ENCODE measurements at regions not wholly inside any gene's neighbourhood (a gene's known extent, or its start where the extent isn't known, plus 50 kb on each side); places are given as distances from the start of the nearest gene placed in this dataset.

DNA sequence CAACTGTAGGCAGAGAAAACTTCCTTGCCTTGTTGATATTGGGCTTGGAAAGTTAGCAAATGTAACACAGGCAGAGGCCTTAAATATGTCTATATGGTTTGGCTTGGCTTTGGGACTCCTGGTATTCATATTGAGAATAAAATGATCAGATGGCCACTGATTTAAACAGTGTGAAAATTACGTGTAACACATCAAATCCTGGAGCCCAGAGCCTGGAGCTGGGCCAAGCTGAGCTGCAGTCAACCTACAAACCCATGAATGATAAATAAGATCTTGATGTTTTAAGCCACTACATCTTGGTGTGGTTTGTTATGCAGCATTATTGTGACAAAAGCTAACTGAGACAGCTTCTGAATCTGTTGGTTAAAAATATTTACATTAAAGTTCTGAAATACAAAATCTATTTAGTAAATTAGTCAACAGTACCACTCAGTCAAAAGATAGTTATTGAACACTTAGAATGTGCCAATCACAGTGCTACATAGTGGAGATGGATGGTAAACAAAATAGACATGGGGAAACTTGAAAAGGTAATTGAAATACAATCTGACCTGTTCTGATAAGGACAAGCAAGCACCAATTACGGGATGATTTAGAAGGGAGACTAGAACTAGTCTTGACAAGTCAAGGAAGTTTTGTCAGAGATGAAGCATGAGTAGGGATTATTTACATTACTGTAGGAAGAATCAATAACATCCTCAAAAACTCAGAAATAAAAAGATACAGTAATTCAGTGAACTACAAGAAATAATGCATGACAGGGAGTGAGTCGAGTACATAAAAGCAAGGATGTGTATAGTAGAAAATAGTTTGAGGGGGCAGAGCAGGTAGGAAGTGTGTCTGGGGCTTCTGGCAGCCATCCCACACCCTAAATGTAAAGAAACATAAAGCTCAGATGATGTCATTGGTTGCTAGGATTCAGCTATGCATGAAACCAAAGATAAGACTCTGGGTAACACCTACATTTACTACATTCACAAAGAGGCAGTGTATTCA is 157.7 kb downstream of the HNMT start:
- no peaks in the 10 kb centered on the region for H3K9me3 ChIP-seq (ENCODE audit: control insufficient read depth in 2 of 3, insufficient read depth in 1 of 3, low read length in 3 of 3)
- H3K36me3 ChIP-seq (ENCODE audit: control insufficient read depth in 2 of 3, insufficient read depth in 3 of 3, low read length in 3 of 3) = no peaks in the 10 kb centered on the region
- FAIRE-seq = no peak
- intact Hi-C loops (cut with DNase I) = no loop called here
- TF ChIP-seq, protein P1, sequence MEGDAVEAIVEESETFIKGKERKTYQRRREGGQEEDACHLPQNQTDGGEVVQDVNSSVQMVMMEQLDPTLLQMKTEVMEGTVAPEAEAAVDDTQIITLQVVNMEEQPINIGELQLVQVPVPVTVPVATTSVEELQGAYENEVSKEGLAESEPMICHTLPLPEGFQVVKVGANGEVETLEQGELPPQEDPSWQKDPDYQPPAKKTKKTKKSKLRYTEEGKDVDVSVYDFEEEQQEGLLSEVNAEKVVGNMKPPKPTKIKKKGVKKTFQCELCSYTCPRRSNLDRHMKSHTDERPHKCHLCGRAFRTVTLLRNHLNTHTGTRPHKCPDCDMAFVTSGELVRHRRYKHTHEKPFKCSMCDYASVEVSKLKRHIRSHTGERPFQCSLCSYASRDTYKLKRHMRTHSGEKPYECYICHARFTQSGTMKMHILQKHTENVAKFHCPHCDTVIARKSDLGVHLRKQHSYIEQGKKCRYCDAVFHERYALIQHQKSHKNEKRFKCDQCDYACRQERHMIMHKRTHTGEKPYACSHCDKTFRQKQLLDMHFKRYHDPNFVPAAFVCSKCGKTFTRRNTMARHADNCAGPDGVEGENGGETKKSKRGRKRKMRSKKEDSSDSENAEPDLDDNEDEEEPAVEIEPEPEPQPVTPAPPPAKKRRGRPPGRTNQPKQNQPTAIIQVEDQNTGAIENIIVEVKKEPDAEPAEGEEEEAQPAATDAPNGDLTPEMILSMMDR (IDR thresholded peaks at IDR 0.05; ENCODE audit: borderline replicate concordance, extremely low read depth, insufficient read depth) = no peak
- no peak overlapping the region for H3K9ac ChIP-seq (ENCODE audit: low read length in 3 of 3)
- no peak overlapping the region for H3K4me3 ChIP-seq (ENCODE audit: low read length in 3 of 3)
- no peaks in the 10 kb centered on the region for H3K4me1 ChIP-seq (ENCODE audit: control insufficient read depth in 2 of 3, insufficient read depth in 2 of 3, low read depth in 1 of 3, low read length in 3 of 3)
- H3K27me3 ChIP-seq (ENCODE audit: control insufficient read depth, insufficient read depth, low read length) = no peaks in the 10 kb centered on the region
- no peak overlapping the region for H3K27ac ChIP-seq (ENCODE audit: low read depth in 2 of 2, low read length in 2 of 2)
- DNase-seq = no peak

DNA sequence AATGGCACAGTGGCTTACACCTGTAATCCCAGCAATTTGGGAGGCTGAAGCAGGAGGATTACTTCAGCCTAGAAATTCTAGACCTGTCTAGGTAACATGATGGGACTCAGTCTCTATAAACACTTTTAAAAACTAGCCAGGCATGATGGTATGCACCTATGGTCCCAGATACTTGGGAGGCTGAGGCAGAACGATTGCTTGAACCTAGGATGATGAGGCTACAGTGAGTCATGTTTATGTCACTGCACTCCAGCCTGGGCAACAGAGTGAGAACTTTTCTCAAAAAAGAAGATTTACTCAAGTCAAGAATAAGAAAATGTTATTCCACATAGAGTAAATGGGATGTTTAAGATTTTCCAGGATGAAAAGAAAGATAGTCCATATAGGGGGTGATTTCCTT is 158.6 kb downstream of the HNMT start:
- no peak overlapping the region for H3K27ac ChIP-seq (ENCODE audit: low read depth in 2 of 2, low read length in 2 of 2)
- DNase-seq (no peak), FAIRE-seq (no peak)
- H3K4me3 ChIP-seq (ENCODE audit: low read length in 3 of 3) = no peak overlapping the region
- no peaks in the 10 kb centered on the region for H3K27me3 ChIP-seq (ENCODE audit: control insufficient read depth, insufficient read depth, low read length)
- TF ChIP-seq, protein P1 (IDR thresholded peaks at IDR 0.05; ENCODE audit: borderline replicate concordance, extremely low read depth, insufficient read depth) = no peak
- H3K36me3 ChIP-seq (ENCODE audit: control insufficient read depth in 2 of 3, insufficient read depth in 3 of 3, low read length in 3 of 3) = no peaks in the 10 kb centered on the region
- no peaks in the 10 kb centered on the region for H3K9me3 ChIP-seq (ENCODE audit: control insufficient read depth in 2 of 3, insufficient read depth in 1 of 3, low read length in 3 of 3)
- H3K9ac ChIP-seq (ENCODE audit: low read length in 3 of 3) = no peak overlapping the region
- H3K4me1 ChIP-seq (ENCODE audit: control insufficient read depth in 2 of 3, insufficient read depth in 2 of 3, low read depth in 1 of 3, low read length in 3 of 3) = no peaks in the 10 kb centered on the region
- intact Hi-C loops (cut with DNase I) = no loop called here

DNA sequence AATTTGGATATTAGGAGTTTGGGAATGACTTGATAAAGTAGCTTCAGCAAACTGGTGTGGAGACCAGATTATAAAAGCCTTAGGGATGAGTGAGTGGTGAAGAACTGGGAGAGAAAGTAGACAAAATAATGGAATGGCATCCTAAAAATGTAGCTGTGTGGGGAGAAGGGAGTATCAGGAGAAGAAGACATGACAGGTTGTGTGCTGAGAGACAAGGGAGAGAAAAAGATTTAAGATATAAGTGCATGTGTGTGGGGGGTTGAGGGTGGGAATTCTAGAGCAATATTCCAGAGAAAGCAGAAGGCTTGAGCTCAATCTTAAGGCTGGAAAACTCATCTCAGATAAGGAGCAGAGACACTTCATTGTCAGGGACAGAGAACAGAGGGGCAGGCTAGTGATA is 159.5 kb downstream of the HNMT start:
- intact Hi-C loops (cut with DNase I) = no loop called here
- no peaks in the 10 kb centered on the region for H3K36me3 ChIP-seq (ENCODE audit: control insufficient read depth in 2 of 3, insufficient read depth in 3 of 3, low read length in 3 of 3)

More for the DNA sequence above, 159.5 kb downstream of the HNMT start:
- Histone ChIP-seq H3K27me3 (ENCODE audit: control insufficient read depth, insufficient read depth, low read length) (no peaks in the 10 kb centered on the region), H3K4me3 (ENCODE audit: low read length in 3 of 3) (no peak overlapping the region), H3K27ac (ENCODE audit: low read depth in 2 of 2, low read length in 2 of 2) (no peak overlapping the region), H3K9ac (ENCODE audit: low read length in 3 of 3) (no peak overlapping the region), H3K9me3 (ENCODE audit: control insufficient read depth in 2 of 3, insufficient read depth in 1 of 3, low read length in 3 of 3) (no peaks in the 10 kb centered on the region), H3K4me1 (ENCODE audit: control insufficient read depth in 2 of 3, insufficient read depth in 2 of 3, low read depth in 1 of 3, low read length in 3 of 3) (no peaks in the 10 kb centered on the region)
- DNase-seq (no peak), FAIRE-seq (no peak)
- TF ChIP-seq, protein P1 (IDR thresholded peaks at IDR 0.05; ENCODE audit: borderline replicate concordance, extremely low read depth, insufficient read depth) = no peak
